WI38 (cell line): ENCODE measurements at regions not wholly inside any gene's neighbourhood (a gene's known extent, or its start where the extent isn't known, plus 50 kb on each side); places are given as distances from the start of the nearest gene placed in this dataset.

ENCODE experiments used
- H3K4me3 ChIP-seq: 2 replicates; pipeline ENCODE4 v1.5.1; 2011; ENCODE audit warnings: low read depth, mild to moderate bottlenecking, control low read depth, low read length
- CTCF ChIP-seq: IDR thresholded peaks from 2 replicates; pipeline ENCODE4 v1.5.1; 2012; ENCODE audit warnings: low read depth, mild to moderate bottlenecking, control low read depth, low read length

- no peak overlapping the region for H3K4me3 ChIP-seq
- TF ChIP-seq CTCF = no peak
Measured at GRCh38 chr1:80836505-80836904, 964.2 kb upstream of the ADGRL2 start.

- no peak overlapping the region for H3K4me3 ChIP-seq
- TF ChIP-seq CTCF = no peak
Measured at GRCh38 chr1:80827666-80828065, 973.1 kb upstream of the ADGRL2 start.

- no peak for TF ChIP-seq CTCF
Measured at GRCh38 chr1:80825067-80825466, 975.7 kb upstream of the ADGRL2 start.

GRCh38 chr1:80818211-80818610 lies 982.5 kb upstream of the ADGRL2 start:
- H3K4me3 ChIP-seq = no peak overlapping the region
- no peak for TF ChIP-seq CTCF

More at GRCh38 chr1:80825067-80825466, 975.7 kb upstream of the ADGRL2 start:
- no peak overlapping the region for H3K4me3 ChIP-seq

- H3K4me3 ChIP-seq = no peak overlapping the region
Measured at GRCh38 chr1:80807981-80808380, 992.8 kb upstream of the ADGRL2 start.

GRCh38 chr1:80806431-80806830 lies 994.3 kb upstream of the ADGRL2 start:
- no peak for TF ChIP-seq CTCF

More at GRCh38 chr1:80807981-80808380, 992.8 kb upstream of the ADGRL2 start:
- no peak for TF ChIP-seq CTCF

GRCh38 chr1:80801695-80802094 lies 999.0 kb upstream of the ADGRL2 start:
- H3K4me3 ChIP-seq = no peak overlapping the region
- TF ChIP-seq CTCF = no peak

More at GRCh38 chr1:80806431-80806830, 994.3 kb upstream of the ADGRL2 start:
- H3K4me3 ChIP-seq = no peak overlapping the region
